Left ventricle myocardium superior (tissue), 1 donor: ENCODE measurements at regions not wholly inside any gene's neighbourhood (a gene's known extent, or its start where the extent isn't known, plus 50 kb on each side); places are given as distances from the start of the nearest gene placed in this dataset.
"Not testable (repeated sequence)": the region's sequence is repeated elsewhere in the genome, so short reads cannot be mapped to it uniquely, and the experiment has no call there.

Experiments used
- ATAC-seq: fragments of 200-7000 bp; cut with Tn5 transposase; one replicate; pipeline ENCODE4 v1.9.1; 2020; ENCODE audit warnings: mild to moderate bottlenecking, moderate library complexity
- DNase-seq: peaks from one replicate; pipeline ENCODE4 v3.0.0-alpha.2; 2020
- intact Hi-C: fragments of 100-400 bp; cut with micrococcal nuclease; formaldehyde crosslinking; loops from one replicate; pipeline ENCODE4 v1.11.0; 2022
- donor health status: DM: no; HTN: yes; CAD: no; lungs with severe emphysema.

DNA sequence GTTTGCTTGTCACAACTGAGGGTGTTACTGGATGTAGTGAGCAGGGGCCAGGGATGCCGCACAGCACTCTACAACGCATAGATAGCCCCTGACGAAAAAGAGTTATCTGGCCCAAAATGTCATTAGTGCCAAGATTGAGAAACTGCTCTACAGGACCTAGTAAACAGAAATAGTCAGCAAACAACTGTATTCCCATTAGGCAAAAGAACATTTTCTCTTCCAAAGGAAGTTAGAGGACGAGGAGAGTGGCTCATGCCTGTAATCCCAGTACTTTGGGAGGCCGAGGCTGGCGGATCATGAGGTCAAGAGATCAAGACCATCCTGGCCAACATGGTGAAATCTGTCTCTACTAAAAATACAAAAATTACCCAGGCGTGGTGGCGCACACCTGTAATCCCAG is 189.1 kb downstream of the DUSP10 start:
- DNase-seq, intact Hi-C loops, ATAC-seq: not testable (repeated sequence)

- intact Hi-C loops = no loop called here
- peak; percentile 97 for ATAC-seq
- peak; percentile 48 for DNase-seq
Measured at GRCh38 chr1:221555689-221556433, 186.0 kb downstream of the DUSP10 start.

GRCh38 chr1:221556435-221556834 is 185.5 kb downstream of the DUSP10 start:
- no peak for ATAC-seq
- intact Hi-C loops = no loop called here
- no peak for DNase-seq

GRCh38 chr1:221557013-221557412 is 184.9 kb downstream of the DUSP10 start:
- DNase-seq (no peak), ATAC-seq (no peak)
- intact Hi-C loops = no loop called here

- DNase-seq (no peak), ATAC-seq (no peak)
- intact Hi-C loops = no loop called here
Measured at GRCh38 chr1:221558396-221558795, 183.5 kb downstream of the DUSP10 start.

DNA sequence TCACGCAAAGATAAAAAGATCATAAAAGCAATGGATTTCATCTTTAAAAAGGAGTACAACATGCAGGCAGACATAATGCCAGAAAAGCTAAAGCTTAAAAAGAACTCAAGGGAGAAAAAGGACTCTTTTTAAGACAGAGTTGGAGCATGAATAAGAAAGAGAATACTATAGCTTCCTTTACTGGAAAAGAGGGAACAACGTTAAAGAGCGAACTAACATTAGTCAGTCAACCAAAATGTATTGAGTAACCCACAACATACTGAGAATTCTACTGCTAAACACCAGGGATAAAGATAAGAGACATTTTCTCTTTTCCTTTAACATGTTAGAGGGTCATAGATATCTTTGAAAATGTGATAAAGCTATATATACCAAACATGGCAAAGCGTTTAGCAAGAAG is 182.0 kb downstream of the DUSP10 start:
- ATAC-seq = no peak
- no peak for DNase-seq
- intact Hi-C loops = loop anchor here (10.0 kb wide), 1 partner anchor 175 kb away; no protein-coding TSS in a partner anchor

- DNase-seq = no peak
- intact Hi-C loops = loop anchor here (10.0 kb wide), 1 partner anchor 172 kb away; no protein-coding TSS in a partner anchor
- no peak for ATAC-seq
Measured at GRCh38 chr1:221562542-221563475, 179.1 kb downstream of the DUSP10 start.

DNA sequence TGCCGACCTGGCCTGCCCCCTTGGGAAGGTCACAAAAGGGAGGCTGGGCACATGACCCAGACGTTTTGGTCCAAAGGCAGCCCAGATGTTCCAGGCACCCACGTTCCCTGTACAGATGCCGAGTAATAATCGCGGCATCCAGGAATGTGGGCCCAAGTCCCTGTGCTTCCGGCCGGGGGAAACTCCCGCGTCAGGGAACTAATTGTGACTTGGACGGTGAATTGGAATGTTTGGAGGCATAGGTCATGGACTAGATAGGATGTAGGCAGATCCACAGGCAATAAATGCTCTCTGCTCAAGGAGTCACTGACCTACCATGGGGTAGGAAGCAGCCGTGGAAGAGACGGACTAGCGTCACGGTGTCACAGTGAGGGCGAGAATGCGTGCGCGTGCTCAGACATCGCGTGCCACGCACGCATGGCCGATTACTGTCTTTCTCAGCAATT is 178.4 kb downstream of the DUSP10 start:
- DNase-seq (no peak), ATAC-seq (peak; percentile 7)
- intact Hi-C loops = loop anchor here (10.0 kb wide), 1 partner anchor 171 kb away; no protein-coding TSS in a partner anchor

GRCh38 chr1:221564891-221565290 is 177.0 kb downstream of the DUSP10 start:
- ATAC-seq (no peak), DNase-seq (no peak)
- intact Hi-C loops = loop anchor here (10.0 kb wide), 1 partner anchor 170 kb away; no protein-coding TSS in a partner anchor

DNA sequence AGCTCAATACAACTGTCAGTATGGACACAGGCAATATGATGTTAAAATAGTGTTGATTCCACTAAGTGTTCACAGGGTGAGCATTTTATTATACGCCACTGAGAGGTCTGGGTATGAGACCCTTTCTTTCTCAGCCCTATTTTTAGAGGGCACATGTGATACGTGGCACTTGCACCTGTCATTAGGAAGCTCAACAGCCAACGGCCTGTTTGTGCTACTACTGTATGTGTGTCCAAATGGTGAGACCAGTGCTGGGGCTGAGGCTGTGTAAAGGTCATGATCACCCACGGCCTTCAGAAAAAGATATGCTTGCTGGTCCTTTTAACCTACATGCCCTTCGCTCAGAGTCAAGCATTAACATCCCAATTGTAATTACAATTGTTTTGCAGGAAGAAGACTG is 176.2 kb downstream of the DUSP10 start:
- ATAC-seq = peak; percentile 96

DNA sequence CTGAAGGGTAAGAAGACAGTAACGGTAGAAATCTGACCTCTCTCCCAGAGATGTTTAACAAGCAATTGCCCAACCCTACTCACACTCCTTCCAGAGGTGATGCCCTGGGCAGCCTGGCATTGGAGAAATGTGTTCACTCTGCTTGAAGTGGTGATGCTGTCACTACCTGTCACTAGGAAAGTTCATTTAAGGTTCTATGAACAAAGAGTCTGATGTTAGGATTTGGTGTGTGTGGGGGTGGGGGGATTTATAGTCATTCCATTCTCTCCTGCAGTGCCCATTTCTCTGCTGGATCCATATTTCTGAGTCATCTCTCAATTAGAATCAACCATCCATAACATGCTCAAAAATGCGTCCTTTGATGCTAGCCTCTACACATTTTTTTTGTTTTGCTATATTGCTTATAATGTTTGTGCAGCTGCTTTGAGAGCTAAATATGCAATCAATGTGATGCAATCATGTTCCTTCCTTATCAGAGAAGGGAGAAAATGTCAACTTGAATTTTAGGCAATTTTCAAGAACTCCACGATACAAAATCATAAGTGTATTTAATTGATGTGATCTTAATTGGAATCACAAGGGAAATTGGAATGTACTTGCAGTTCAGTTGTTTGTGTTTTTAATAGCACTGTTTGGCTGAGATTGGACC is 173.9 kb downstream of the DUSP10 start:
- intact Hi-C loops = loop anchor here (10.0 kb wide), 1 partner anchor 167 kb away; no protein-coding TSS in a partner anchor
- ATAC-seq (no peak), DNase-seq (no peak)

More for the DNA sequence above, 176.2 kb downstream of the DUSP10 start:
- intact Hi-C loops = loop anchor here (10.0 kb wide), 1 partner anchor 169 kb away; no protein-coding TSS in a partner anchor
- DNase-seq = peak; percentile 50

- ATAC-seq (peak; percentile 90), DNase-seq (peak; percentile 69)
- intact Hi-C loops = no loop called here
Measured at GRCh38 chr1:221573756-221574155, 168.1 kb downstream of the DUSP10 start.

GRCh38 chr1:221574529-221574928 is 167.4 kb downstream of the DUSP10 start:
- intact Hi-C loops = no loop called here
- ATAC-seq (no peak), DNase-seq (no peak)

GRCh38 chr1:221575605-221576004 is 166.3 kb downstream of the DUSP10 start:
- intact Hi-C loops = no loop called here
- peak; percentile 36 for ATAC-seq

DNA sequence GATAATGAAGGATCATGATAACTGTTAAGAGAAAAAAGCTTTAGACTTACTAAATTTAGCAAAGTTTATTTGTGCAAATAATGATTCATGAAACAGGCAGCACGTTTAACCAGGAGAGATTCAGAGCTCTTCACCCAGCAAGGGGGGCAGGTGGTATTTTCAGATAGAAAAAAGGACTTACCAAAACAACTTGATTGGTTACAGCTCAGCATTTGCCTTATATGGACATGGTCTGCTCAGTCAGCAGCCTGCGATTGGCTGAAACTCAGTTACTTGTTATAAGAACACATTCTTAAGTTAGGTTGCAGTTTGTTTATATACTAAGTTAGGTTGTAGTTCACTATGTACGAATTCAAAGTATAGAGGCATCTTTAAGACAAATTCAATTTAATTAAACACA is 165.6 kb downstream of the DUSP10 start:
- intact Hi-C loops = no loop called here
- DNase-seq (no peak), ATAC-seq (no peak)

More at GRCh38 chr1:221575605-221576004, 166.3 kb downstream of the DUSP10 start:
- no peak for DNase-seq

DNA sequence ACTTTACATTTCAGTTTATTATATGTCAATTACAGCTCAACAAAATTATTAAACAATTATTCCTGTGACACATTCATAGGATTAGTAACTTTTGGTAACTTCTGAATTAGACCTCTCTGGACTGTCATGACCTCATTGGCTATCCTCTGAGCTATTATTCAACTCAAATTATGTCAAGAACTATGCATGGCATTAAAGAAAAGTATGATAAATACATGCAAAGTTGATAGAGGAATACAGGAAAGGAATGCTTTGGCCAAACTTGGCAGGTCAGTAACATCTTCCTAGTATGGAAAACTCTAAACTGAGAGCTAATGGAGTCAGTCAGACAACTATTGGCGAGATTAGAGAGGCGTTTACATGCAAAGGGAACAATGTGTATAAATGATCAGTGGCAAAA is 158.4 kb downstream of the DUSP10 start:
- no peak for ATAC-seq

DNA sequence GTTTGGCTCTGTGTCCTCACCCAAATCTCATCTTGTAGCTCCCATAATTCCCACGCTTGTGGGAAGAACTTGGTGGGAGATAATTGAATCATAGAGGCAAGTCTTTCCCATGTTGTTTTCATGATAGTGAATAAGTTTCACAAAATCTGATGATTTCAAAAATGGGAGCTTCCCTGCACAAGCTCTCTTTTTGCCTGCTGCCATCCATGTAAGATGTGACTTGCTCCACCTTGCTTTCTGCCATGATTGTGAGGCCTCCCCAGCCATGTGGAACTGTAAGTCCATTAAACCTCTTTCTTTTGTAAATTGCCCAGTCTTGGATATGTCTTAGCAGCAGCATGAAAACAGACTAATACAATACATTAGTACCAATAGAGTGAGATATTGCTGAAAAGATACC is 154.9 kb downstream of the DUSP10 start:
- intact Hi-C loops, DNase-seq, ATAC-seq: not testable (repeated sequence)

More for the DNA sequence above, 158.4 kb downstream of the DUSP10 start:
- DNase-seq = no peak
- intact Hi-C loops = no loop called here

DNA sequence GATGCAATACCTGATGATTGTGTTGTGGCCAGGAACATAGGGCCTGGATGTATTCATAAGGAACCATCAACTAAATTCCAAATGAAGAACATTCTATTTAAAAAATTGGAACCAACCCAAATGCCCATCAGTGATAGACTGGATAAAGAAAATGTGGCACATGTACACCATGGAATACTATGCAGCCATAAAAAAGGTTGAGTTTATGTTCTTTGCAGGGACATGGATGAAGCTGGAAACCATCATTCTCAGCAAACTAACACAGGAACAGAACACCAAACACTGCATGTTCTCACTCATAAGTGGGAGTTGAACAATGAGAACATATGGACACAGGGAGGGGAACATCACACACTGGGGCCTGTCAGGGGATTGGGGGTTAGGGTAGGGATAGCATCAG is 150.6 kb downstream of the DUSP10 start:
- ATAC-seq, intact Hi-C loops, DNase-seq: not testable (repeated sequence)

DNA sequence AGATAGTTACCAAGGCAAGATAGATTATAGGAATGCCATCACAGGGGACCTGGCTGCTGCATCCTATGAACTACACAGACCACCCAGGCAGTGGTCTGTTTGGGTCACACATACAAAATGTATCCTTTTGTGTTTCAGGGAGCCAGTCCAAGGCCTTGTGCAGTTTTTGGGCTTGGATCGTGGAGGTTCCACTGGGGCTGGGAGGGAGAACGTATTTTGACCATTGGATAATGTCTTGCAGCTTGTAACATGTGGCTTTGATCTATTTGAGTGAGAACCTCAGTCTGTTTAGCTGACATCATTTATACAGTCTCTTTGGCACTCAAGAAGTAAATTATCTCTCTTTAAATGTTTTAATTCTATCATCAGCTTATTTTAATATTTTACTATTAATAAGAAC is 147.3 kb downstream of the DUSP10 start:
- ATAC-seq (peak; percentile 70), DNase-seq (no peak)
- intact Hi-C loops = no loop called here
